Astrocyte (in vitro differentiated cells and primary cell): ENCODE measurements at regions not wholly inside any gene's neighbourhood (a gene's known extent, or its start where the extent isn't known, plus 50 kb on each side); places are given as distances from the start of the nearest gene placed in this dataset.

Experiments
- EZH2 ChIP-seq: IDR thresholded peaks from 2 replicates; pipeline ENCODE4 v1.6.1; 2012; ENCODE audit warnings: mild to moderate bottlenecking, low read length, inconsistent platforms; ENCODE audit not compliant: insufficient read depth
- TF ChIP-seq, protein P1 (sequence below): IDR thresholded peaks from 2 replicates; pipeline ENCODE4 v1.5.1; 2011; ENCODE audit warnings: low read depth, mild to moderate bottlenecking, inconsistent platforms, low read length, moderate library complexity; ENCODE audit not compliant: insufficient read depth

DNA sequence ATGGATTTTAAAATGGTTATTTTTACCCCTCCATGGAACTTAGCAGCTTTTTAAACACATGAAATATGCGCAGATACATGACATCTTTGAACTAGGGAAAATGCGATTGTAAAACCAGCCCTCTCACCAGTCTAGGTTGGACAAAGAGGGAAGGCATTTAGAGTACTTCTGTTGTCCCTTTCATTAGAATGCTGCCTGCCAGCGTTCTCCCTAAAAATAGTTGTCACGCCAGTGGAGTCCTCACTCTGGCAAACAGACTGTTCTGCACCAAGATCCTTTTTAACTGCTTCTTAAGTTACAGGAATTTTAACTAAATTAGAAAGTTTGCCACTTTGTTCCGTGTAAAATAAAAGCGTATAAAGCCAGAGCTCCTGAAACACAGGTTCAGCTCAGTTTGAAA lies 295.3 kb downstream of the VPS13C start:
- TF ChIP-seq, protein P1, sequence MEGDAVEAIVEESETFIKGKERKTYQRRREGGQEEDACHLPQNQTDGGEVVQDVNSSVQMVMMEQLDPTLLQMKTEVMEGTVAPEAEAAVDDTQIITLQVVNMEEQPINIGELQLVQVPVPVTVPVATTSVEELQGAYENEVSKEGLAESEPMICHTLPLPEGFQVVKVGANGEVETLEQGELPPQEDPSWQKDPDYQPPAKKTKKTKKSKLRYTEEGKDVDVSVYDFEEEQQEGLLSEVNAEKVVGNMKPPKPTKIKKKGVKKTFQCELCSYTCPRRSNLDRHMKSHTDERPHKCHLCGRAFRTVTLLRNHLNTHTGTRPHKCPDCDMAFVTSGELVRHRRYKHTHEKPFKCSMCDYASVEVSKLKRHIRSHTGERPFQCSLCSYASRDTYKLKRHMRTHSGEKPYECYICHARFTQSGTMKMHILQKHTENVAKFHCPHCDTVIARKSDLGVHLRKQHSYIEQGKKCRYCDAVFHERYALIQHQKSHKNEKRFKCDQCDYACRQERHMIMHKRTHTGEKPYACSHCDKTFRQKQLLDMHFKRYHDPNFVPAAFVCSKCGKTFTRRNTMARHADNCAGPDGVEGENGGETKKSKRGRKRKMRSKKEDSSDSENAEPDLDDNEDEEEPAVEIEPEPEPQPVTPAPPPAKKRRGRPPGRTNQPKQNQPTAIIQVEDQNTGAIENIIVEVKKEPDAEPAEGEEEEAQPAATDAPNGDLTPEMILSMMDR: no peak
- no peak for TF ChIP-seq EZH2
